ENCODE measurements at regions not wholly inside any gene's neighbourhood (a gene's known extent, or its start where the extent isn't known, plus 50 kb on each side); places are given as distances from the start of the nearest gene placed in this dataset.
"Not testable (repeated sequence)": the region's sequence is repeated elsewhere in the genome, so short reads cannot be mapped to it uniquely, and the experiment has no call there.

DNA sequence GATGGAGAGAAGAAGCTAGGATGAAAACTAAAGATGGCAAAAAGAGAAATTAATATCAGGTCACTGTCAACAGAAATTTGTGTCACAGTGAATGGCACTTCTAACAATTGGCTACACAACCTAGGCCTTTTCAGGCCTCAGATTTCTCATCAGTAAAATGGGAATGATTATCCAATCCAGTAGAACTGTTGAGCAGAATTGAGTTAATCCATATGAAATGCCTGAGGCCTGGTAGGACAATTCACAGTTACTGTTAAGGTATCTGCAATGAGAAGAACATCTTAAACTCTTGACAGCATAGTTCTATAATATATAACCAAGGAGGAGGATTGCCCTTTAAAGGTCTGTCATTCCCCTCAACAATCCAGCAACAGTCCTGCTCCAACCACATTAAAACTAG is 217.9 kb upstream of the ZNF217 start:
- no peak overlapping the region for H3K27ac ChIP-seq
- TF ChIP-seq, protein P1, sequence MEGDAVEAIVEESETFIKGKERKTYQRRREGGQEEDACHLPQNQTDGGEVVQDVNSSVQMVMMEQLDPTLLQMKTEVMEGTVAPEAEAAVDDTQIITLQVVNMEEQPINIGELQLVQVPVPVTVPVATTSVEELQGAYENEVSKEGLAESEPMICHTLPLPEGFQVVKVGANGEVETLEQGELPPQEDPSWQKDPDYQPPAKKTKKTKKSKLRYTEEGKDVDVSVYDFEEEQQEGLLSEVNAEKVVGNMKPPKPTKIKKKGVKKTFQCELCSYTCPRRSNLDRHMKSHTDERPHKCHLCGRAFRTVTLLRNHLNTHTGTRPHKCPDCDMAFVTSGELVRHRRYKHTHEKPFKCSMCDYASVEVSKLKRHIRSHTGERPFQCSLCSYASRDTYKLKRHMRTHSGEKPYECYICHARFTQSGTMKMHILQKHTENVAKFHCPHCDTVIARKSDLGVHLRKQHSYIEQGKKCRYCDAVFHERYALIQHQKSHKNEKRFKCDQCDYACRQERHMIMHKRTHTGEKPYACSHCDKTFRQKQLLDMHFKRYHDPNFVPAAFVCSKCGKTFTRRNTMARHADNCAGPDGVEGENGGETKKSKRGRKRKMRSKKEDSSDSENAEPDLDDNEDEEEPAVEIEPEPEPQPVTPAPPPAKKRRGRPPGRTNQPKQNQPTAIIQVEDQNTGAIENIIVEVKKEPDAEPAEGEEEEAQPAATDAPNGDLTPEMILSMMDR (conservative IDR thresholded peaks at IDR 0.05; ENCODE audit: low read depth): no peak
- no peak for DNase-seq (ENCODE audit: low spot score)
- ChIA-PET POLR2A (ENCODE audit: low non-redundant PET) (interaction anchor here (0.6 kb wide), 1 partner anchor 15 kb away, joined by 6 read pairs; no protein-coding TSS in a partner anchor), CTCF (no interaction called here)

DNA sequence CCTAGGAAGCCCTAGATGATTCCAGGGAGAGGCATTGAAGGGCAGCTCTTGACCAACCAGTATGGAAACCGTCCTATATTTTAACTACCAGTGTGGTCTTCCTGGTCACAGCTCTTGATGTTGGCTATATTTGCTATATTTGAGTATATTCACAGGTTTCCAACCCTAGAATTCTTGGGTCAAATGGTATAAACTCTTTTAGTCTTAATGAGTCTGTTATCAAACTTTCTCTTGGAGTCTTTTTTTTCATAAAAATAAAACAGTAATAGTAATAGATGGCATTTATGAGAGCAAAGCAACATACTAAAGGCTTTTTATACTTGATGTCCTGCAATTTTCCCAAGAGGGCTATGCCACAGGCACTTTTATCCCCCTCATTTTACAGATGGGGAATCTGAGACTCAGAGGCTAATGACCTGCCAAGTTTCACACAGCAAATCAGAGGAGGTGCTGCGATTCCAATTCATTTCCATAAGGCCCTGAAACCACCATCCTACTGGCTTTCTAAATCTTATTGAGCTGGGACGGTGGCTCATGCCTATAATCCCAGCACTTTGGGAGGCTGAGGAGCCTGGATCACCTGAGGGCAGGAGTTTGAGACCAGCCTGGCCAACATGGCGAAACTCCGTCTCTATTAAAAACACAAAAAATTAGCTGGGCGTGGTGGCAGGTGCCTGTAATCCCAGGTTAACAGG is 217.2 kb upstream of the ZNF217 start:
- ChIA-PET POLR2A (ENCODE audit: low non-redundant PET) (interaction anchor here (0.5 to 0.6 kb wide), 2 partner anchors 16 to 218 kb away, joined by 5 to 6 read pairs; no protein-coding TSS in a partner anchor), CTCF (interaction anchor here (0.6 to 1.2 kb wide), 3 partner anchors 17 to 1027 kb away, joined by 3 to 6 read pairs (median 4); no protein-coding TSS in a partner anchor)
- H3K27ac ChIP-seq: no peak overlapping the region
- no peak for DNase-seq (ENCODE audit: low spot score)
- TF ChIP-seq, protein P1 (conservative IDR thresholded peaks at IDR 0.05; ENCODE audit: low read depth): no peak

DNA sequence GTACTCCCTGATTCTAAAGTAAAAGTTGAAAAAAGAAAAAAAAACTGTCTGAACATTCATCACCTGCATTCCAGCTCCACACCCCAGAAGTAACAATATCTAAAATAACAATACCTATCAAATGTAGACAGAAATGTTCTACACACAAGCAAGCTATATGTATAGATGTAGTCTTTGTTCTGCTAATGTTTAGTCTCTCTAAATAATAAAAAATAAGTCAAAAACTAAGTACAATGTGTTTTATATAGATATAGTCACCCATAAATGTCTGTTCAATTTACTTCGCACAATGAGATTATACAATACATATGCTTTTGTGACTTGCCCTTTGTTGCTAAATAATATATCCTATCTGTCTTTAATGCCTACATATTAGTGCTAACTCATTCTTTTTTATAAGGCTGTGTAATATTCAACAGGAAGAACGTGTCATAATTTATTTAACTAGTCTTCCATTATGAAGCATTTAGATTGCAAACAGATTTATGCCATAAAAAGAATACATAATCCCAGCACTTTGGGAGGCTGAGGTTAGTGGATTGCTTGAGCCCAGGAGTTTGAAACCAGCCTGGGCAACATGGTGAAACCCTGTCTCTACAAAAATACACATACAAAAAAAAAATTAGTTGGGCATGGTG is 216.2 kb upstream of the ZNF217 start:
- no peak for DNase-seq (ENCODE audit: low spot score)
- POLR2A ChIA-PET (ENCODE audit: low non-redundant PET): interaction anchor here (0.5 kb wide), 1 partner anchor 21 kb away, joined by 4 read pairs; no protein-coding TSS in a partner anchor
- no peak overlapping the region for H3K27ac ChIP-seq
- CTCF ChIA-PET: interaction anchor here (0.6 to 1.2 kb wide), 5 partner anchors 9 to 1618 kb away, joined by 3 to 5 read pairs (median 4); no protein-coding TSS in a partner anchor
- TF ChIP-seq, protein P1 (conservative IDR thresholded peaks at IDR 0.05; ENCODE audit: low read depth): no peak

DNA sequence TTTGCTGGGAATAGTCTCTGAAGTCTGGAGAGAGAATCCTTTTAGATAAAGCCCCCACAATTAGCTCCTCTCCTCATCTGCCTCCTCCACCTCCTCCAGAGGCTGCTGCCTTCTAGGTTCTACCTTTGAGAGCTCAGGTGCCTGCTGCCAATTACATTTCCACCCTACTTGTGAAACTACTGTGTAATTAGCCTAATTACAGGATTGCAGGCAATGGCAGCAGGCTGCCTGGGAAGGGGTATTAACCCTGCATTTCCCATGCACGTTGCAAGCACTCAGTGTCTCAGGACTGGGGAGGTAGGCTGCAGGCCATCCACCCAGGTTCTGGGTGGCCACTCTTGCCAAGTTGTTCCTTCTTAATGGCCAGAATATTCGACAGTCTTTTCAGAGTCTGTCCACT is 215.6 kb upstream of the ZNF217 start:
- peak overlapping the region; percentile 11; the same call in 1 of the 2 replicates for H3K27ac ChIP-seq
- DNase-seq (ENCODE audit: low spot score): no peak
- ChIA-PET CTCF (interaction anchor here (0.6 to 0.8 kb wide), 2 partner anchors 9 to 24 kb away, joined by 3 to 5 read pairs; no protein-coding TSS in a partner anchor), POLR2A (ENCODE audit: low non-redundant PET) (no interaction called here)
- TF ChIP-seq, protein P1 (conservative IDR thresholded peaks at IDR 0.05; ENCODE audit: low read depth): no peak

DNA sequence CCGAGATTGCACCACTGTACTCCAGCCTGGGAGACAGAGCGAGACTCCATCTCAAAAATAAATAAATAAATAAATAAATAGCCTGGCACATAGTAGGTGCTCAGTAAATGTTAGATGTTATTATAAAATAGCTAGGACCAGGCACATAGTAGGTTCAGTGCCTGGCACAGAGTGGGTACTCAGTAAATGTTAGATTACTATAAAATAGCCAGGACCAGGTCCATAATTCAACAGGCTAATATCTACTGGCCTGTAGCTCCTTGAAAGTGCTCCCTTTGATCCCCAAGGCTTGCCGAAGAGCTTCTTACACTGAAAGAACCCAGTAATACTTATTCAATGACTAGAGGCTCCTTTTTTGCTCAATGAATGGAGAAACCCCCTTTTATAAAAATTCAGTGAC is 215.1 kb upstream of the ZNF217 start:
- ChIA-PET POLR2A (ENCODE audit: low non-redundant PET) (no interaction called here), CTCF (interaction anchor here (0.5 to 0.8 kb wide), 3 partner anchors 8 to 51 kb away, joined by 3 to 5 read pairs (median 3); no protein-coding TSS in a partner anchor)
- no peak for DNase-seq (ENCODE audit: low spot score)
- no peak overlapping the region for H3K27ac ChIP-seq
- TF ChIP-seq, protein P1 (conservative IDR thresholded peaks at IDR 0.05; ENCODE audit: low read depth): no peak

DNA sequence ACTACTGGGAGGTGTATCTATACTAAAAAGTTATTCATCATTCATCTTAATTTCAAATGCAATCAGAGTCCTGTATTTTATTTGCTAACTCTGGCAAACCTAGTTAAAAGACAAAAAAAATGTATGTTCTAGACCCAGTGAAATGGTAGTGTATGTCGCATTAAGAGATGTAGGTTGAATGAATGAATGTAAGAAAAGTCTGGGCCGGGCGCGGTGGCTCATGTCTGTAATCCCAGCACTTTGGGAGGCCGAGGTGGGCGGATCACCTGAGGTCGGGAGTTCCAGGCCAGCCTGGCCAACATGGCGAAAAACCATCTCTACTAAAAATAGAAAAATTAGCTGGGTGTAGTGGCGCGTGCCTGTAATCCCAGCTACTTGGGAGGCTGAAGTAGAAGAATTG is 214.7 kb upstream of the ZNF217 start:
- H3K27ac ChIP-seq; POLR2A ChIA-PET (ENCODE audit: low non-redundant PET); DNase-seq (ENCODE audit: low spot score): not testable (repeated sequence)
- CTCF ChIA-PET: interaction anchor here (0.5 kb wide), 1 partner anchor 51 kb away, joined by 3 read pairs; no protein-coding TSS in a partner anchor

Data from RWPE1 (cell line).